CD4-positive, CD25-positive, alpha-beta regulatory T cell (primary cell): ENCODE measurements at regions not wholly inside any gene's neighbourhood (a gene's known extent, or its start where the extent isn't known, plus 50 kb on each side); places are given as distances from the start of the nearest gene placed in this dataset.

Experiments
- ATAC-seq, 2 donors: fragments of 150-1000 bp; cut with Tn5 transposase; one replicate each; pipeline ENCODE4 v1.10.0; 2021; ENCODE audit warnings: low read depth in 2 of 2, moderate number of reproducible peaks in 2 of 2, moderate library complexity in 1 of 2
- DNase-seq, 3 donors: peaks; one replicate each; pipeline versions ENCODE4 v3.0.0 to v3.0.0-alpha.2; 2012 to 2022; ENCODE audit warnings: mixed read lengths in 1 of 3
- H3K27ac ChIP-seq: one replicate; pipeline ENCODE4 v1.7.0; 2013; ENCODE audit warnings: mild to moderate bottlenecking, low read length; ENCODE audit not compliant: insufficient read depth, poor library complexity, severe bottlenecking
- H3K27me3 ChIP-seq: one replicate; pipeline ENCODE4 v1.7.0; 2013; ENCODE audit warnings: low read length; ENCODE audit not compliant: control insufficient read depth, insufficient read depth
- H3K36me3 ChIP-seq: one replicate; pipeline ENCODE4 v1.7.0; 2013; ENCODE audit warnings: mild to moderate bottlenecking, low read length, moderate library complexity; ENCODE audit not compliant: control insufficient read depth, insufficient read depth
- H3K4me1 ChIP-seq: 2 replicates; pipeline ENCODE4 v1.7.0; 2013; ENCODE audit warnings: mild to moderate bottlenecking, low read length; ENCODE audit not compliant: insufficient read depth, control insufficient read depth, poor library complexity, severe bottlenecking
- H3K4me3 ChIP-seq: one replicate; pipeline ENCODE4 v1.7.0; 2013; ENCODE audit warnings: low read depth, mild to moderate bottlenecking, low read length, moderate library complexity
- H3K9me3 ChIP-seq, 2 experiments: 1 replicate in 1 of 2; 2 replicates in 1 of 2; pipeline ENCODE4 v1.7.0; 2013; ENCODE audit warnings: low read length in 2 of 2, mild to moderate bottlenecking in 1 of 2, moderate library complexity in 1 of 2; ENCODE audit not compliant: control insufficient read depth in 2 of 2
- H3K27ac Mint-ChIP-seq, 3 donors: one replicate each; pipeline ENCODE4 v1.8.0; 2020 to 2022; ENCODE audit warnings: mild to moderate bottlenecking in 3 of 3, mixed read lengths in 3 of 3, moderate library complexity in 2 of 3
- H3K27me3 Mint-ChIP-seq: one replicate; pipeline ENCODE4 v1.8.0; 2022; ENCODE audit warnings: mild to moderate bottlenecking, mixed read lengths
- H3K36me3 Mint-ChIP-seq: one replicate; pipeline ENCODE4 v1.8.0; 2020; ENCODE audit warnings: mixed read lengths
- H3K4me1 Mint-ChIP-seq, 4 donors: one replicate each; pipeline ENCODE4 v1.8.0; 2020 to 2022; ENCODE audit warnings: mixed read lengths in 4 of 4, mild to moderate bottlenecking in 1 of 4
- H3K4me3 Mint-ChIP-seq, 4 donors: one replicate each; pipeline ENCODE4 v1.8.0; 2020 to 2022; ENCODE audit warnings: mild to moderate bottlenecking in 4 of 4, mixed read lengths in 4 of 4, moderate library complexity in 3 of 4
- H3K9me3 Mint-ChIP-seq, 7 donors: one replicate each; pipeline ENCODE4 v1.8.0; 2020 to 2022; ENCODE audit warnings: mixed read lengths in 7 of 7, mild to moderate bottlenecking in 3 of 7, moderate library complexity in 2 of 7

GRCh38 chr4:124096290-124096689 is 616.2 kb downstream of the ANKRD50 start:
- Mint-ChIP-seq H3K4me1 (no peaks in the 10 kb centered on the region), H3K9me3 (peaks cover 0 to 14% (median 6%) of the 10 kb centered on the region in 7 donors), H3K36me3 (no peaks in the 10 kb centered on the region), H3K27me3 (no peaks in the 10 kb centered on the region), H3K4me3 (no peak overlapping the region), H3K27ac (no peak overlapping the region)
- no peak for DNase-seq
- no peaks in the 10 kb centered on the region for H3K36me3 ChIP-seq
- H3K4me3 ChIP-seq, result no peak overlapping the region
- no peak for ATAC-seq
- no peaks in the 10 kb centered on the region for H3K4me1 ChIP-seq
- H3K27ac ChIP-seq, result no peak overlapping the region
- no peaks in the 10 kb centered on the region for H3K27me3 ChIP-seq
- no peaks in the 10 kb centered on the region for H3K9me3 ChIP-seq

- Histone ChIP-seq H3K27ac (no peak overlapping the region), H3K36me3 (no peaks in the 10 kb centered on the region), H3K4me1 (no peaks in the 10 kb centered on the region), H3K4me3 (no peak overlapping the region), H3K9me3 (no peaks in the 10 kb centered on the region), H3K27me3 (no peaks in the 10 kb centered on the region)
- Mint-ChIP-seq H3K36me3 (no peaks in the 10 kb centered on the region), H3K27me3 (no peaks in the 10 kb centered on the region), H3K27ac (no peak overlapping the region), H3K4me3 (no peak overlapping the region), H3K9me3 (peaks cover 0 to 14% (median 6%) of the 10 kb centered on the region in 7 donors), H3K4me1 (no peaks in the 10 kb centered on the region)
- ATAC-seq (no peak), DNase-seq (no peak)
These were observed 615.1 kb downstream of the ANKRD50 start for GRCh38 chr4:124097447-124097846.

GRCh38 chr4:124104101-124104500 is 608.4 kb downstream of the ANKRD50 start:
- no peak overlapping the region for H3K27ac ChIP-seq
- Mint-ChIP-seq H3K4me3 (no peak overlapping the region), H3K27ac (no peak overlapping the region), H3K4me1 (no peaks in the 10 kb centered on the region), H3K9me3 (peaks cover 0 to 8% (median 3%) of the 10 kb centered on the region in 7 donors), H3K27me3 (no peaks in the 10 kb centered on the region), H3K36me3 (no peaks in the 10 kb centered on the region)
- ATAC-seq, result no peak
- no peaks in the 10 kb centered on the region for H3K27me3 ChIP-seq
- no peak overlapping the region for H3K4me3 ChIP-seq
- no peaks in the 10 kb centered on the region for H3K36me3 ChIP-seq
- H3K9me3 ChIP-seq, result no peaks in the 10 kb centered on the region
- no peak for DNase-seq
- no peaks in the 10 kb centered on the region for H3K4me1 ChIP-seq

GRCh38 chr4:124104628-124105027 is 607.9 kb downstream of the ANKRD50 start:
- DNase-seq (no peak), ATAC-seq (no peak)
- Histone ChIP-seq H3K4me1 (no peaks in the 10 kb centered on the region), H3K9me3 (no peaks in the 10 kb centered on the region), H3K36me3 (no peaks in the 10 kb centered on the region), H3K27me3 (no peaks in the 10 kb centered on the region), H3K27ac (no peak overlapping the region), H3K4me3 (no peak overlapping the region)
- H3K36me3 Mint-ChIP-seq, result no peaks in the 10 kb centered on the region
- no peak overlapping the region for H3K27ac Mint-ChIP-seq
- no peaks in the 10 kb centered on the region for H3K27me3 Mint-ChIP-seq
- no peaks in the 10 kb centered on the region for H3K4me1 Mint-ChIP-seq
- H3K9me3 Mint-ChIP-seq, result peaks cover 0 to 8% (median 3%) of the 10 kb centered on the region in 7 donors
- no peak overlapping the region for H3K4me3 Mint-ChIP-seq

- Histone ChIP-seq H3K36me3 (no peaks in the 10 kb centered on the region), H3K9me3 (no peaks in the 10 kb centered on the region), H3K27ac (no peak overlapping the region), H3K4me3 (no peak overlapping the region), H3K27me3 (no peaks in the 10 kb centered on the region), H3K4me1 (no peaks in the 10 kb centered on the region)
- Mint-ChIP-seq H3K27ac (peak overlapping the region in 1 of 3 donors; percentile 33), H3K27me3 (no peaks in the 10 kb centered on the region), H3K9me3 (peaks cover 0 to 8% (median 3%) of the 10 kb centered on the region in 7 donors), H3K4me1 (no peaks in the 10 kb centered on the region), H3K36me3 (no peaks in the 10 kb centered on the region), H3K4me3 (no peak overlapping the region)
- ATAC-seq (no peak), DNase-seq (no peak)
These were observed 607.3 kb downstream of the ANKRD50 start for GRCh38 chr4:124105212-124105611.

GRCh38 chr4:124111411-124111810 is 601.1 kb downstream of the ANKRD50 start:
- no peaks in the 10 kb centered on the region for H3K4me1 ChIP-seq
- ATAC-seq, result no peak
- Mint-ChIP-seq H3K36me3 (no peaks in the 10 kb centered on the region), H3K9me3 (peaks cover 0 to 2% (median 1%) of the 10 kb centered on the region in 7 donors), H3K27me3 (no peaks in the 10 kb centered on the region), H3K4me1 (no peaks in the 10 kb centered on the region), H3K4me3 (no peak overlapping the region), H3K27ac (no peak overlapping the region)
- H3K36me3 ChIP-seq, result no peaks in the 10 kb centered on the region
- H3K27me3 ChIP-seq, result no peaks in the 10 kb centered on the region
- DNase-seq, result no peak
- no peaks in the 10 kb centered on the region for H3K9me3 ChIP-seq
- no peak overlapping the region for H3K27ac ChIP-seq
- H3K4me3 ChIP-seq, result no peak overlapping the region

GRCh38 chr4:124111922-124112321 is 600.6 kb downstream of the ANKRD50 start:
- no peak for ATAC-seq
- no peaks in the 10 kb centered on the region for H3K4me1 ChIP-seq
- H3K4me3 Mint-ChIP-seq, result no peak overlapping the region
- H3K36me3 ChIP-seq, result no peaks in the 10 kb centered on the region
- no peaks in the 10 kb centered on the region for H3K27me3 ChIP-seq
- H3K36me3 Mint-ChIP-seq, result no peaks in the 10 kb centered on the region
- H3K4me3 ChIP-seq, result no peak overlapping the region
- no peaks in the 10 kb centered on the region for H3K4me1 Mint-ChIP-seq
- no peak overlapping the region for H3K27ac Mint-ChIP-seq
- no peak overlapping the region for H3K27ac ChIP-seq
- H3K9me3 ChIP-seq, result no peaks in the 10 kb centered on the region
- peak in 1 of 3 donors; percentile 8 for DNase-seq
- peaks cover 0 to 2% (median 0%) of the 10 kb centered on the region in 7 donors for H3K9me3 Mint-ChIP-seq
- H3K27me3 Mint-ChIP-seq, result no peaks in the 10 kb centered on the region

GRCh38 chr4:124118061-124118460 is 594.5 kb downstream of the ANKRD50 start:
- no peak for DNase-seq
- no peaks in the 10 kb centered on the region for H3K9me3 ChIP-seq
- no peak overlapping the region for H3K27ac ChIP-seq
- H3K4me3 ChIP-seq, result no peak overlapping the region
- no peak overlapping the region for H3K27ac Mint-ChIP-seq
- H3K4me1 Mint-ChIP-seq, result no peaks in the 10 kb centered on the region
- peaks cover 0 to 5% (median 0%) of the 10 kb centered on the region in 7 donors for H3K9me3 Mint-ChIP-seq
- no peaks in the 10 kb centered on the region for H3K36me3 ChIP-seq
- no peaks in the 10 kb centered on the region for H3K36me3 Mint-ChIP-seq
- H3K4me3 Mint-ChIP-seq, result no peak overlapping the region
- ATAC-seq, result no peak
- H3K4me1 ChIP-seq, result no peaks in the 10 kb centered on the region
- H3K27me3 Mint-ChIP-seq, result no peaks in the 10 kb centered on the region
- no peaks in the 10 kb centered on the region for H3K27me3 ChIP-seq
